ENCODE measurements at regions not wholly inside any gene's neighbourhood (a gene's known extent, or its start where the extent isn't known, plus 50 kb on each side); places are given as distances from the start of the nearest gene placed in this dataset.
"Not testable (repeated sequence)": the region's sequence is repeated elsewhere in the genome, so short reads cannot be mapped to it uniquely, and the experiment has no call there.

DNA sequence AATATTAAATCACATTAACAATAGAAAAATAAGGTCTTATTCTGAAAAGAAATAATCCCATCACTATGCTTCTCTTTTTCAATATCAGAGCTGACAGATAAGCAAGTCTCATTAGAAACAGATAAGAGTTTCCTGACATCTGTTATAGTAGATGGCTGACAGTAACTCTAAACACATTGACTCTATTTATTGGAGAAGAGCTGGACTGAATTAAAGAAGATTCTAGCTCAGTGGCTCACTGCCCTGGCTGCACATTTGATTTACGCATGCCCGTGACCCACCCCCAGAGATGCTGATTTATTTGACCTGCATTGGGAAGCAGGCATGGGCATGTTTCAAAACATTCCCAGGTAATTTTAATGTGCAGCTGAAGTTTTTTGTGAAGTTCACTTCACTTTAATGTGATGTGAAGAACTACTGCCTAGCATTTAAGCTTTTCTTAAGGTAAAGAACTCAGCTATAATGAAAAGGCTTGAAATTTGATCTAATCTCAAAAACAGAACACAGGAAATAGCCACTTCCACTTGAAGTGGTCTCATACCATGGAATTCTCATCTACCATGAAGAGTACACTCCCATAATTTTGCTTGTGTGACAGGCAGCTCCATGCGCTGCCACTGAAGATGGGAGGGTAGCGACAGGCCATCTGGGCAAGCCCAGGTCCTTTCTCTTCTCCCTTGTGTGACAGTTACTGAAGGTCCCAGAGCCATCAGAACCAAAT, 162.3 kb downstream of the TPBG start:
- TF ChIP-seq, protein P1, sequence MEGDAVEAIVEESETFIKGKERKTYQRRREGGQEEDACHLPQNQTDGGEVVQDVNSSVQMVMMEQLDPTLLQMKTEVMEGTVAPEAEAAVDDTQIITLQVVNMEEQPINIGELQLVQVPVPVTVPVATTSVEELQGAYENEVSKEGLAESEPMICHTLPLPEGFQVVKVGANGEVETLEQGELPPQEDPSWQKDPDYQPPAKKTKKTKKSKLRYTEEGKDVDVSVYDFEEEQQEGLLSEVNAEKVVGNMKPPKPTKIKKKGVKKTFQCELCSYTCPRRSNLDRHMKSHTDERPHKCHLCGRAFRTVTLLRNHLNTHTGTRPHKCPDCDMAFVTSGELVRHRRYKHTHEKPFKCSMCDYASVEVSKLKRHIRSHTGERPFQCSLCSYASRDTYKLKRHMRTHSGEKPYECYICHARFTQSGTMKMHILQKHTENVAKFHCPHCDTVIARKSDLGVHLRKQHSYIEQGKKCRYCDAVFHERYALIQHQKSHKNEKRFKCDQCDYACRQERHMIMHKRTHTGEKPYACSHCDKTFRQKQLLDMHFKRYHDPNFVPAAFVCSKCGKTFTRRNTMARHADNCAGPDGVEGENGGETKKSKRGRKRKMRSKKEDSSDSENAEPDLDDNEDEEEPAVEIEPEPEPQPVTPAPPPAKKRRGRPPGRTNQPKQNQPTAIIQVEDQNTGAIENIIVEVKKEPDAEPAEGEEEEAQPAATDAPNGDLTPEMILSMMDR (IDR thresholded peaks at IDR 0.05), result no peak
- Histone ChIP-seq H3K27me3 (no peaks in the 10 kb centered on the region), H3K4me3 (no peak overlapping the region), H3K27ac (no peak overlapping the region), H3K9me3 (no peaks in the 10 kb centered on the region), H3K9ac (ENCODE audit: low read depth in 2 of 2, low read length in 2 of 2) (no peak overlapping the region), H3K4me1 (no peaks in the 10 kb centered on the region), H3K36me3 (no peaks in the 10 kb centered on the region)
- intact Hi-C loops (cut with DNase I), result no loop called here
- no peak for DNase-seq

DNA sequence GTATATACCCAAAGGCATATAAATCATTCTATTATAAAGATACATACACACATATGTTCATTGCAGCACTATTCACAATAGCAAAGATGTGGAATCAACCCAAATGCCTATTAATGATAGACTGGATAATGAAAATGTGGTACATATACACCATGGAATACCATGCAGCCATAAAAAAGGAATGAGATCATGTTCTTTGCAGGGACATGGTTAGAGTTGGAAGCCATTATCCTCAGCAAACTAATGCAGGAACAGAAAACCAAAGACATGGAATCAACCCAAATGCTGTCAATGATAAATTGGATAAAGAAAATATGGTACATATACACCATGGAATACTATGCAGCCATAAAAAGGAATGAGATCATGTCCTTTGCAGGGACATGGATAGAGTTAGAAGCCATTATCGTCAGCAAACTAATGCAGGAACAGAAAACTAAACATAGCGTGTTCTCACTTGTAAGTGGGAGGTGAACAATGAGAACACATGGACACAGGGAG, 166.4 kb downstream of the TPBG start:
- H3K9ac ChIP-seq (ENCODE audit: low read depth in 2 of 2, low read length in 2 of 2); H3K4me1 ChIP-seq; H3K27me3 ChIP-seq; intact Hi-C loops (cut with DNase I); H3K4me3 ChIP-seq; H3K36me3 ChIP-seq; H3K27ac ChIP-seq; DNase-seq; H3K9me3 ChIP-seq: not testable (repeated sequence)

DNA sequence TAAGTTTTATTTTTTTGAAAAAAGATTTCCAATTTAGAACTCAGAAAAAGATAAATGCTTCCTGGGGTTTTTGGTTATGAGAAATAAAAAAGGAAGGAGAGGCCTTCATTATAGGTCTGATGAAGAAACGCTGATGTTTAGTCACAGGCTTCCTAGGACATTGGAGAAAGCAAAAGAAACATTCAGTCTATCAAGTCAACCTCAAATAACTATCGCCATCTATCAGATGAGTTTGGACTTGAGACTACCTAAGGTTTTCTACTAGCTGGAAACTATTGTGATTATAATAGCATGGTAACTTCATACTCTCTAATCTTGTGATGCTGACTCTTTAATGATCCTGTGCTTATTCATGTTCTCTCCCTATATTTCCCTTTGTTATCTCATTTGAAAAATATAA, 171.3 kb downstream of the TPBG start:
- Histone ChIP-seq H3K4me1 (no peaks in the 10 kb centered on the region), H3K9ac (ENCODE audit: low read depth in 2 of 2, low read length in 2 of 2) (no peak overlapping the region), H3K27me3 (no peaks in the 10 kb centered on the region), H3K27ac (no peak overlapping the region), H3K4me3 (no peak overlapping the region), H3K9me3 (no peaks in the 10 kb centered on the region), H3K36me3 (no peaks in the 10 kb centered on the region)
- intact Hi-C loops (cut with DNase I), result no loop called here
- no peak for DNase-seq
- TF ChIP-seq, protein P1 (IDR thresholded peaks at IDR 0.05), result no peak

DNA sequence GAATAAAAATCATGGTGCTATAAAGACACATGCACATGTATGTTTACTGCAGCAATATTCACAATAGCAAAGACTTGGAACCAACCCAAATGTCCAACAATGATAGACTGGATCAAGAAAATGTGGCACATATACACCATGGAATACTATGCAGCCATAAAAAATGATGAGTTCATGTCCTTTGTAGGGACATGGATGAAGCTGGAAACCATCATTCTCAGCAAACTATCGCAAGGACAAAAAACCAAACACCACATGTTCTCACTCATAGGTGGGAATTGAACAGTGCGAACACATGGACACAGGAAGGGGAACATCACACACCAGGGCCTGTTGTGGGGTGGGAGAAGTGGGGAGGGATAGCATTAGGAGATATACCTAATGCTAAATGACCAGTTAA, 185.9 kb downstream of the TPBG start:
- H3K9ac ChIP-seq (ENCODE audit: low read depth in 2 of 2, low read length in 2 of 2); intact Hi-C loops (cut with DNase I); H3K27me3 ChIP-seq; H3K9me3 ChIP-seq; H3K27ac ChIP-seq; H3K4me1 ChIP-seq; H3K4me3 ChIP-seq; H3K36me3 ChIP-seq; DNase-seq: not testable (repeated sequence)

DNA sequence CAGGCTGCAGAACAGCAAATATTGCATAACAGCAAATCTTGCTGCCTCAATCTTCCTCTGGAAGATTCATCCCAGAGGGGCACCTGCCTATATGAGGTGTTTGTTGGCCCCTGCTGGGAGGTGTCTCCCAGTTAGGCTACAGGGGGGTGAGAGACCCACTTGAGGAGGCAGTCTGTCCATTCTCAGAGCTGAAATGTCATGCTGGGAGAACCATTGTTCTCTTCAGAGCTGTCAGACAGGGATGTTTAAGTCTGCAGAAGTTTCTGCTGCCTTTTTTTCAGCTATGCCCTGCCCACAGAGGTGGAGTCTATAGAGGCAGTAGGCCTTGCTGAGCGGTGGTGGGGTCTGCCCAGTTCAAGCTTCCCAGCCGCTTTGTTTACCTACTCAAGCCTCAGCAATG, 187.7 kb downstream of the TPBG start:
- H3K4me3 ChIP-seq; H3K9ac ChIP-seq (ENCODE audit: low read depth in 2 of 2, low read length in 2 of 2); intact Hi-C loops (cut with DNase I); H3K27ac ChIP-seq; H3K9me3 ChIP-seq; H3K4me1 ChIP-seq; H3K27me3 ChIP-seq; H3K36me3 ChIP-seq; DNase-seq: not testable (repeated sequence)

DNA sequence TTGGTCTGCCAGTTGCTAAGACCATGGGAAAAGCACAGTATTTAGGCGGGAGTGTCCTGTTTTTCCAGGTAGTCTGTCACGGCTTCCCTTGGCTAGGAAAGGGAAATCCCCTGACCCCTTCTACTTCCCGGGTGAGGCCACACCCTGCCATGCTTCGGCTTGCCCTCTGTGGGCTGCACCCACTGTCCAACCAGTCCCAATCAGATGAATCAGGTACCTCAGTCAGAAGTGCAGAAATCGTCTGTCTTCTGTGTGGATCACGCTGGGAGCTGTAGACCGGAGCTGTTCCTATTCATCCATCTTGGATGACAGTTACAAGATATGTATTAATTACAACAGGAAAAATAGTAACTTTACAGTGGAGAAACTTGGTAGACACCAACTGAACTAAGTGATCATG, 188.2 kb downstream of the TPBG start:
- DNase-seq, result no peak
- H3K27ac ChIP-seq, result no peak overlapping the region
- no peak overlapping the region for H3K4me3 ChIP-seq
- no peak overlapping the region for H3K9ac ChIP-seq (ENCODE audit: low read depth in 2 of 2, low read length in 2 of 2)
- no peaks in the 10 kb centered on the region for H3K4me1 ChIP-seq
- H3K9me3 ChIP-seq, result no peaks in the 10 kb centered on the region
- intact Hi-C loops (cut with DNase I), result no loop called here
- H3K27me3 ChIP-seq, result no peaks in the 10 kb centered on the region
- no peaks in the 10 kb centered on the region for H3K36me3 ChIP-seq
- TF ChIP-seq, protein P1 (IDR thresholded peaks at IDR 0.05), result no peak

DNA sequence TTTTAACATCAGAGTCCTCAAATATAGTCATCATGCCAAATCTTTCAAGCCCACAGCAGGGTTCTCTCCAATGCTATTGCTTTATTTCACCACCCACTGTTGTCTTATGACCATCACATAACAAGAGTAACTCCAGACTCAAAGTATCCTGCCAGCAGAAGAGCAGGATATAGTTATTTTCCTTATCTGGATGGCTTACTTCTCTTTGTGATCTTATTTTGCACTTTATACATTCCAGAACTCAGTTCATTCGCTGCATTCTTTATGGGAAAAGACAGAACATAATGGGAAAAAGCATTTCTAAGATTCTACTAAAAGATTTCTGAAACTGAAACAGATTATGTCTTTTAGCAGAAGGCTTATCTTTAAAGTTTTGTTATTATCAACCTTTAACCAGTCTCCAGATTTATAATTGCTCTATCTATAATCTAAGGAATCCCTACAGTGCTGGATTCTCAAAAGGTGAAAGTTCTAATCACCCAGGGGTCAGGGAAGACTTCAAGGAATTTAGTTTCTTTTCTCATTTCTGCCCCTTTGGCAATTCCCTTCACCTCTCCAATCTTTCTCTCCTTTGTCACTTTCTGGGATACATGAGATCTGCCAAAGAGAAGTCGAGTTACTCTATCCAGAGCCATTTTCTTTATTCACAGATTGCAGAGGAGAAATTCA, 190.4 kb downstream of the TPBG start:
- H3K4me1 ChIP-seq, result no peaks in the 10 kb centered on the region
- TF ChIP-seq, protein P1 (IDR thresholded peaks at IDR 0.05), result no peak
- no peak overlapping the region for H3K9ac ChIP-seq (ENCODE audit: low read depth in 2 of 2, low read length in 2 of 2)
- H3K27me3 ChIP-seq, result no peaks in the 10 kb centered on the region
- no peaks in the 10 kb centered on the region for H3K9me3 ChIP-seq
- H3K27ac ChIP-seq, result no peak overlapping the region
- intact Hi-C loops (cut with DNase I), result no loop called here
- H3K36me3 ChIP-seq, result no peaks in the 10 kb centered on the region
- no peak for DNase-seq
- H3K4me3 ChIP-seq, result no peak overlapping the region

All from colonic mucosa (tissue), 4 donors.